Liver (tissue), 3 donors: ENCODE measurements at regions not wholly inside any gene's neighbourhood (a gene's known extent, or its start where the extent isn't known, plus 50 kb on each side); places are given as distances from the start of the nearest gene placed in this dataset.

Source experiments
- ATF3 ChIP-seq: IDR thresholded peaks from 2 replicates; pipeline ENCODE4 v1.6.1; 2016; ENCODE audit warnings: antibody characterized with exemption
- CTCF ChIP-seq: fragments of 150-350 bp; IDR thresholded peaks from 2 replicates; pipeline ENCODE4 v1.5.1; 2017; ENCODE audit warnings: improper control_type of control experiment, low read depth, low read length; ENCODE audit not compliant: missing input control
- HNF4G ChIP-seq: IDR thresholded peaks from 2 replicates; pipeline ENCODE4 v1.6.1; 2016; ENCODE audit warnings: antibody characterized with exemption
- MAX ChIP-seq: IDR thresholded peaks from 2 replicates; pipeline ENCODE4 v1.6.1; 2016; ENCODE audit warnings: antibody characterized with exemption
- TAF1 ChIP-seq: conservative IDR thresholded peaks from 2 replicates; pipeline ENCODE4 v1.6.1; 2016; ENCODE audit warnings: antibody characterized with exemption, mild to moderate bottlenecking
- ZBTB33 ChIP-seq: IDR thresholded peaks from 2 replicates; pipeline ENCODE4 v1.6.1; 2016; ENCODE audit warnings: antibody characterized with exemption
- donor health status: healthy.
- donor health status: healthy.

- TF ChIP-seq CTCF = no peak
- TF ChIP-seq MAX = no peak
- no peak for TF ChIP-seq HNF4G
- TF ChIP-seq ZBTB33 = no peak
- TF ChIP-seq ATF3 = no peak
- no peak for TF ChIP-seq TAF1
These were observed 250.6 kb upstream of the NR2F2 start for GRCh38 chr15:96079882-96080281.
